ENCODE measurements at regions not wholly inside any gene's neighbourhood (a gene's known extent, or its start where the extent isn't known, plus 50 kb on each side); places are given as distances from the start of the nearest gene placed in this dataset.

GRCh38 chr20:12112665-12113064 is 195.0 kb downstream of the BTBD3 start:
- TF ChIP-seq, protein P1, sequence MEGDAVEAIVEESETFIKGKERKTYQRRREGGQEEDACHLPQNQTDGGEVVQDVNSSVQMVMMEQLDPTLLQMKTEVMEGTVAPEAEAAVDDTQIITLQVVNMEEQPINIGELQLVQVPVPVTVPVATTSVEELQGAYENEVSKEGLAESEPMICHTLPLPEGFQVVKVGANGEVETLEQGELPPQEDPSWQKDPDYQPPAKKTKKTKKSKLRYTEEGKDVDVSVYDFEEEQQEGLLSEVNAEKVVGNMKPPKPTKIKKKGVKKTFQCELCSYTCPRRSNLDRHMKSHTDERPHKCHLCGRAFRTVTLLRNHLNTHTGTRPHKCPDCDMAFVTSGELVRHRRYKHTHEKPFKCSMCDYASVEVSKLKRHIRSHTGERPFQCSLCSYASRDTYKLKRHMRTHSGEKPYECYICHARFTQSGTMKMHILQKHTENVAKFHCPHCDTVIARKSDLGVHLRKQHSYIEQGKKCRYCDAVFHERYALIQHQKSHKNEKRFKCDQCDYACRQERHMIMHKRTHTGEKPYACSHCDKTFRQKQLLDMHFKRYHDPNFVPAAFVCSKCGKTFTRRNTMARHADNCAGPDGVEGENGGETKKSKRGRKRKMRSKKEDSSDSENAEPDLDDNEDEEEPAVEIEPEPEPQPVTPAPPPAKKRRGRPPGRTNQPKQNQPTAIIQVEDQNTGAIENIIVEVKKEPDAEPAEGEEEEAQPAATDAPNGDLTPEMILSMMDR (IDR thresholded peaks at IDR 0.05; ENCODE audit: insufficient read depth, low read depth, low read length) = no peak
- TF ChIP-seq EZH2 (IDR thresholded peaks at IDR 0.05; ENCODE audit: insufficient read depth, low read length) = no peak
